ENCODE measurements at regions not wholly inside any gene's neighbourhood (a gene's known extent, or its start where the extent isn't known, plus 50 kb on each side); places are given as distances from the start of the nearest gene placed in this dataset.

- TF ChIP-seq EZH2 (IDR thresholded peaks at IDR 0.05; ENCODE audit: insufficient read depth, poor library complexity, severe bottlenecking) (no peak), EZH2phosphoT487 (IDR thresholded peaks at IDR 0.05; ENCODE audit: insufficient read depth, low read depth) (no peak)
These were observed 162.3 kb downstream of the TUSC7 start for GRCh38 chr3:116871905-116872304.

Measured in GM23248 (cell line).